SK-MEL-5 (cell line): ENCODE measurements at regions not wholly inside any gene's neighbourhood (a gene's known extent, or its start where the extent isn't known, plus 50 kb on each side); places are given as distances from the start of the nearest gene placed in this dataset.
"Not testable (repeated sequence)": the region's sequence is repeated elsewhere in the genome, so short reads cannot be mapped to it uniquely, and the experiment has no call there.

Experiments used
- DNase-seq: peaks from one replicate; pipeline ENCODE4 v3.0.0-alpha.2; 2016; ENCODE audit warnings: low read depth, low spot score
- in situ Hi-C: cut with HindIII; loops from 2 replicates; pipeline ENCODE4 v1.10.0; 2016; ENCODE audit warnings: low sequenced_read_pairs, high pct_unique_total_duplicates, low pct_unique_long_range_greater_than_20kb

DNA sequence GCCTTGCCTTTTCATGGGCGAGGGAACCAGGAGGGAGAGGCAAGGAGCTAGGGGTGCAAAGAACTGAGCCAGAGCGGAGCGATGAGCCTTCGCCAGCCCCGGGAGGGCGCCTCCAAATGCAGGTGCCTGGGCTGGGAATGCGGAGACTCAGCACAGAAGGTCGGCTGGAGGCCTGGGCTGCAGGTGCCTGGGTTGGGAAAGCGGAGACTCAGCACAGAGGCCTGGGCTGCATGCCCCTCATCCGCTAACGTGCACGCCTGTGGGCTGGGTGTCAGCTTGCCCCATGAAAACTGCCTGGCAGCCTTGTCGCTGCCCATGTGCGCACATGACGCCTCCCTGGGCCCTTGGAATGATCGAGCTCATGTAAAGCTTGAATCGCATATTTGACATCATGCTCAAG, 51.8 kb downstream of the POM121L12 start:
- in situ Hi-C loops: no loop called here
- DNase-seq: no peak

DNA sequence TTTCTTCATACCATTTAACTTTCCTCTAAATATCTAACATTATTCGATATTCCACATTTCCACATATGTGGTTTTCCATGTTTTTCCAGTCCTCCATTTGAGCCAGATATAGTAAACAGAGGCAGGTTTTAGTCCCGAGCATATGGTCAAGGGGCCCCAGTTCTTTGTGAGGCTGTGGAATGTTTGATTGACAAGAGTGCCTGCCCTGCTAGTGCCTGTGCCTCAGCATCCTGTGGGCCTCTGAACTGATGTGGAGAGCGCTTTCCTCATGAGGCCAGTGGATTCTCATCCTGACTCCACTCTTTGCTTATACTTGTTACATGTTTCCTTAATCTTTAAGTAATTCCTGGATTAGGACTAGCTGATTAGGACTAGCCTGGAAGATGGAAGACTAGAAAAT, 58.8 kb downstream of the POM121L12 start:
- in situ Hi-C loops: no loop called here
- DNase-seq: no peak

DNA sequence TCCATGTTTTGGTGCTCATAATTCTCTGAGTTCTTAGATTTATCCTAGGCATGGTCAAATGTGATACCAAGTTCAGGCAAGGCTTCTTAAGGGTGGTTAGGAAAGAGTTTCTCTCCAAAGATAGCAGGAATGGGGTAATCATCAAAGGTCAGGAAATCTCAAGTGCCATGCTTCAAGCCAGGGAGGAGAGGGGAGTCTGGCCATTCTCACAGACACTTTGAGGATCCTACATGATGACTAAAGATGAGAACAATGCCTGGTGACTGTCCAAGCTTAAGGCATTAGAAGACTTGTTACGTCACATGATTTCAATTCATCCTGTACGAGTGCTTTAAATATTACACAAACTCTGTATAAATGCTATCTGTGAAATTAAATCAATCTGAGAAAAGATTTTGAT, 59.4 kb downstream of the POM121L12 start:
- no peak for DNase-seq
- in situ Hi-C loops: no loop called here

DNA sequence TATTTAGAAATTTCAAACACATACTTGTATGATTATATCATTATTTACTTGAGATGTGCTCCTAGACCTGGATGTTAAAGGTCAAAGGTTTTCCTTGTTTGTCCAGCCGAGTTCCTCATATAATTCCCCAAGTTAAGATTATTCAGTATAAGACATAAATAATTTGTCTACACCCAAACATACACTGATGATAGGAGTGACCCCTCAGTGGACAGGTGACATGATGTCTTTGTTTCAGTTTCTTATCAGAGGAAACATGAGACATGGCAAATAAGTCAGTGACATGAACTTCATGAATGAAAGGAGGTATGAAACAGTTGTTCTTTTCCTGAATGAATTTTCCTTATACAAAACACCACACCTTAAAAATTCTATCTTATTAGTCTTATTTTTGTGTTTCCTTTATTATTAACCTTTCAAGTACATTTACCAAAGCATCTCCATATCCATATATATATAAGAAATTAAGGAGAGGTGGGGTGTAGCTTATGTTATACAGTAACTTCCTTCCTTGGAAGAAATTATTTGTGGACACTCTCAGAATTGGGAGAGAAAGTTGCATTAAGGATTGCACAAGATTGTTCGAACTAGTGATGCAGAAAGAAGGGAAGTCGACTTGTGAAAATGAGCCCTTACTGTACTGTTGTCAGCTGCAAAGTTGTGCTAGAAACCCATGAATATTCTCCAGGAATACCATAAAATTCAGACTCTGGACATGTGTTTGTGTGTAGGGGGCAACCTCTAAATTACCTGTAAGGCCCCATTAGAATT, 60.5 kb downstream of the POM121L12 start:
- no peak for DNase-seq
- in situ Hi-C loops: no loop called here

DNA sequence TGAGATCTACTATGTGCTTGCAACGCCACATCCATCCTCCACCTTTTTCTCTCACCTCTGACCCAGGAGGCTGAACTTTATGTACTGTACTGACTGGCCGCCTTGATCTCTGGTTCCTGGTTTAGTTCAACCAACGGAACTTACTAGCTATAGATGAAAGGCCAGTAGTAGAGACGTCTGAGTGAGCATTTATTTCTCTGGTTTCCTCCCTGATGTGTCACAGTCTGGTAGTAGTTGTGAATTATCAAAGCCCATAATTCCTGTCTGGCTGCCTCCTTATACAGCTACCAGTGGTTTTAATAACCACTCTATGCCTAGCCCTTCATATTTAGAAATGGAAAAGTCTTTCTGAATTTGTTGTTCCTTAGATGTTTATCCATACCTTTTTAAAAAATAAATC, 64.7 kb downstream of the POM121L12 start:
- no peak for DNase-seq
- in situ Hi-C loops: no loop called here

DNA sequence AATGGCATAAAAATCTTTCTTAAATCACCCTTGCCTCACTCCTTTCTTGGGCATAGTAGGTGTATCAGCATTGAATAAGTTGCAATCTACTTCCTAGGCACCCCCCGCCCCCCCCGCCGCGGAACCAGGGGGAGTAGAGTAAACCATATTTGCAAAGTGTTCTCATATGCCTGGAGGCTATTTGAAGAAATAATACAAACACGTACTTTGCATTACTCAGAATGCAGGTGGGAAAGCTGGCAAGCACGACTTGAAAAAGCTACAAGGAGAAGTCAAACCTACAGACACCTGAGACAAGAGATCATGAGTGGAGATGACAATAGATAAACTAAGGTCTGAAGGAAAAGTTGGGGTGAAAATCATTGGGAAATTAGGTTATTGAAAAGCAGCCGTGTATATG, 65.6 kb downstream of the POM121L12 start:
- no peak for DNase-seq
- in situ Hi-C loops: no loop called here

DNA sequence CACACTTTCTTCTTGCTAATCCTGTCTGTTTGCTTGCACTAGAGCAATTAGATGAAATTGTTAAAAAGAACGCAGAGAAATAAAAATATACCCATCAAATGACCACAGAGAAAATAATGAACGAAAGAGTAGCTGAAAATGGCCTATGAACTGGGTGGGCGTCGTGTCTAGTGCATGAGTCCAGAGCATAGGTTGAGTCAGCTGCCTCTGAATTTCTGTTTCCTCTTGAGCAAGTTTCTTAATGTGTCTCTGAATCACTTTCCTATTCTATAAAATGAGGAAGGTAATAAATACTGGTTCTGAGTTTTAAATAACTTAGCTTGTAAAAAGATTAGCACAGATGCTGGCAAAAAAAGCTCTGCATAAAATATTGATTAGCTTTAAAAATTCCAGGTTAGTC, 75.0 kb downstream of the POM121L12 start:
- in situ Hi-C loops: no loop called here
- DNase-seq: no peak

DNA sequence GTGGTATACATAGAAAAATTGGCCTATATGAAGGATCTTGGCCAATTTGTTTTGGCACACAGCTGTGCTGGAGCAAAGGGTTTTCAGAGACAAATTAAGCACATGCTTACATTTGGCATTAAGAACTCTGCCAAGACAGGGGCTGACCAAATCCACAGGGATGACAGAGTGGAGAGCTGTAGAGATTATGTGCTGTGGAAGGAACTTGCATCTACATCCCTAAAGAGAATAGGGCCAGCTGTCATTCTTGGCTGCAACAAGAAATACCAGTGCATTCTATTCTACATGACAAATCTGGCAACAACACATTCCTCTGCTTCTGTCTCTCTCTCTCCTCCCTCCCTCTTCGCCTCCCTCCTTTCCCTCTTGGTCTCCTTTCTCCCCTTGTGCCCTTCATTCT, 75.6 kb downstream of the POM121L12 start:
- no peak for DNase-seq
- in situ Hi-C loops: no loop called here

DNA sequence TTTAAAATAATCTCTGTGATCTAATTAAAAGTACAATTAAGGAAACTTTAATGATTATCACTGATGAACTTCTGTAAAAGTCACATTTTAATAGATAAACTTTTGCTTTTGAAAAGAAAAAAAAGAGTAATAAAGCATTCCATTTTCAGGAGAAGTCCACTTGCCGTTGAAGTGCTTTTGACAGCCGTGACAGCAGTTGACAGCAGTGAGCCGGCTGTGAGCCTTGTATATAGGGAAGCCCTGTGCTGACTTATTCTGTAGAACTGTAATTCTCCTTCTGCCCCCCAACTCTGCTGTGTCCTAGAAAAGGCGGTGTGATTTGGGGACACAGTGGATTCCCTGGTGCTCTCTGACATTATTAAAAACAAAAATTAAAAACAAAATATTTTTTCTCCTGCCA, 78.0 kb downstream of the POM121L12 start:
- no peak for DNase-seq
- in situ Hi-C loops: no loop called here

DNA sequence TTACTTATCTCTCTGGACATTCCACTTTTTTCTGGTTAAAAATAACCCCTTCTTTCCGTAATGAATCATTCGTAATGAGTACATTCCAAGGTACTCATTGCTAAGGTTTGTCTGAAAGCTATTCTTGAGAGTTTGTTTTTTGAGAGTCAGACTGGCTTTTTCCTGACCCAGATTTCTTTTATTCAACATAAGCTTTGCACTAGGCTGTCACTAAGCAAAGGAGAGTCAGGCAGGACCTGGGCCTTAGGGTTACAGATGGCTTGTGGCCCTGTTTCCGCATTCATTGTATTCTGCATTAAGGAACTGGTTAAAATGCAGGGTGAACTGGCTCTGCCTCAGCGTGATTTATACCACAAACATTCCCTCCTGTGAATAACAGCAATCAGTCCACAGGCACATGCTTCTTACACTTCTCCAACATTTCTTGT, 84.1 kb downstream of the POM121L12 start:
- in situ Hi-C loops: no loop called here
- no peak for DNase-seq

DNA sequence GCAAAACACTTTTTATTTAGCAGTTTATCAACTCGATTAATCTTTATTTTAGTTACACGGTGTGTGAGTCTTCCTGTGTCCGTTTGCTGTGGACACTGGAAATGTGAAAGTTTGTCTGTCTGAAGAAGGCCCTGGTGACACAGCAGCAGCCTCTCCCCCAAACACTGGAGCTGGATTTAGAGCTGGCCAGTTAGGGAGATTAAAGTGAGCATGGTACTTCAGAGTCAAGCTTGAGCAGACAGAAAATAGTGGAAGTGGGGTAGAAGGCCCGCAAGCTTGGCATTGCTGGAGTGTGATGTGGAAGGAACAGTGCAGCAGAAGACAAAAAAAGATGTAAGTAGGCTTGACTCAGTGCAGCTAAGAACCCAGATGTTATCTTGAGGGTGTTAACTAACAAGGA, 85.9 kb downstream of the POM121L12 start:
- DNase-seq: no peak
- in situ Hi-C loops: no loop called here

DNA sequence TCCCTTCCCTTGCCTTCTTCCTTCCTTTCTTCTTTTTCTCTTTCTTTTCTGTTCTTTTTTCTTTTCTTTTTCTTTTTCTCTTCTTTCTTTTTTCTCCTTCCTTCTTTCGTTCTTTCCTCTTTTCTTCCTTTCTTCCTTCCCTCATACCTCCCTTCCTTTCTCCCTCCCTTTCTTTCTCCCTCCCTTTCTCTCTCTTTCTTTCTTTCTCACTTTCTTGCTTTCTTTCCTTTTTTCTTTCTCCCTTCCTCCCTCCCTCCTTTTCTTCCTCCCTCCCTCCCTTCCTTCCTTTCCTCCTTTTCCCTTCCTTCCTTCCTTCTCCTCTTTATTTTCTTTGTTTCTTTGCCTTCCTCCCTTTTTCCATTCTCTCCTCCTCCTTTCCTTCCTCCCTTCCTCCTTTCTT, 96.3 kb downstream of the POM121L12 start:
- DNase-seq: no peak
- in situ Hi-C loops: no loop called here

DNA sequence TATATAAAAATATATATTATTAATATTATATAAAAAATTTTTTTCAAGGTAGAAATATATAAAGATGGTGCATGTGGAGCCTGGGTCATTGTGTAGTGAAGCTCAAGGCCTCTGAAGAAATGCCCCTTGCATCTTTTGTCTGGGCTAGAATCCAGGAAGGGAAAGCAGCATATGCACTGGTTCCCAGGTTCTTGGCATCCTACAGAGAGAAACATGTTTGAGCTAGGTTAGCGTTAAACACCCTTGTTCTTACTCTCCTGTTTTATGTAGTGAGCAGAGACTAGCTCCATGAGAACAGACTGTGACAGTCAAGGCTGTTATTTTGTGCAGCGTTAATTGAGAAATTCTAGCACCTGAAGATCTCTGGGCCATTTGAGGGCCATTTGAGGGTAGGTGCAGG, 116.1 kb downstream of the POM121L12 start:
- in situ Hi-C loops: no loop called here
- DNase-seq: no peak

DNA sequence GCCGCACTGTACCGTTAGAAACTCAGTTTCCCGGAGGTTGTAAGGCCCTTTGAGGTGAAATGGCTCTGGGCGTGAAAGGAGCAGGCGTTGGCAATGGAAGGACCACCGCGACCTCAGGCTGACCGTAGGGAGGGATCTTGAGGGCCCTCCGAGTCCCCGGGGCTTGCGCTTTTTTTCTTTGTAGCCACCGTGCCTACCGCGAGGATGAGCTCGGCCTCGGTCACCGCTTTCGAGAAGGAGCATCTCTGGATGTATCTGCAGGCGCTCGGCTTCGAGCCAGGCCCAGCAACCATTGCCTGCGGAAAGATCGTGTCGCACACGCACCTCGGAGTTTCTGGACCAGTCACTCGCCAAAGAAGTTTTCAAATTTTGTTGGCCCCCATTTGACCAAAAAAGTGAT, 151.8 kb downstream of the POM121L12 start:
- in situ Hi-C loops: not testable (repeated sequence)

DNA sequence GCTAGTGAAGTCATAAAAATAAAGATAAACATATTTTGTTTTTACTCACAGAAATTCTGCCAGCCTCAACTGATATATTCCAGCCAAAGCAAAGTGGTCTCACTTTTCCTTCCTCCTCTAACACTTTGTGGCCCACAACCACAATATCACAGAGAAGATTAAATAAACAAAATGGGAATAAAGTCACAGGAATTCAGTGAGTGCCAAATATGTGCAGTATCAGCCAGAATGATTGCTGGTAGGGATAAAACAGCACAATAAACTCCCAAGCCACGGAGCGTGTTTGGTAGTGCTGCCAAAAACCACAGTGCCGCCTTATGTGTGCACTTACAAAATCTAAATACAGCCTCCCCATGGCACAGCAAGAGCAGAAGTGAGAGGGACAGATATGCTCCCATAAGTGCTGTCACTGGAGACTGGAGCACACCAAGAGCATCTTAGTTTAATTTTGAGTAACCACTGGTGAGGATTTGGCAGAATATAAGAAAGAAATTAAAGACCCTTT, 155.8 kb downstream of the POM121L12 start:
- DNase-seq: no peak
- in situ Hi-C loops: no loop called here

More for the DNA sequence above, 151.8 kb downstream of the POM121L12 start:
- not testable (repeated sequence) for DNase-seq

DNA sequence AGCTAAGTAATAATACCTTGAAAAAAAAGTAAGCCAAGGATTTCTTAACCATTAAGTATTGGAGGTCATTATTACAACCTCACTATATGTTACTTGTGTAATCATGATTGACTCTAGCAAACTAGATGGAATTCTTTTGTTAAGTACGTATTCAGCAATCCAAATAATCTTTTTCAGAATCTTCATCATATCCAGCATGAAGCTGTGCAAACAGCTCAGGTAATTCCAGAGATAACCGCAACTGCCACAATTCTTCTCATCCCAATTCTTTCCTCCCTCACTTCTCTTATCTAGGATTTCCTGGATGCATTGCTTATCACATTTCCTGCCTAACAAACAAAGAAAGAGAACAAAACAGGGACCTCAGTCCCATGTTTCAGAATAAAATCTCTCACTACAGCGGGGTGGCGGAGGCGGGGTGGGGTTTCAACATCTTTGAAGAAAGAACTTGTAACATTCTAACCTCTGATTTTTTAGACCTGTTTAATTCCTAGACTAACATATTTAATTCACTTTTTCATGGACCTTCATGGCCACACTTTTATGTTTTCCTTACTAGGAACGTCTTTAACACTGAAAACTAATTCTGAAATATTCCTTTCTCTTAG, 156.5 kb downstream of the POM121L12 start:
- in situ Hi-C loops: no loop called here
- no peak for DNase-seq

DNA sequence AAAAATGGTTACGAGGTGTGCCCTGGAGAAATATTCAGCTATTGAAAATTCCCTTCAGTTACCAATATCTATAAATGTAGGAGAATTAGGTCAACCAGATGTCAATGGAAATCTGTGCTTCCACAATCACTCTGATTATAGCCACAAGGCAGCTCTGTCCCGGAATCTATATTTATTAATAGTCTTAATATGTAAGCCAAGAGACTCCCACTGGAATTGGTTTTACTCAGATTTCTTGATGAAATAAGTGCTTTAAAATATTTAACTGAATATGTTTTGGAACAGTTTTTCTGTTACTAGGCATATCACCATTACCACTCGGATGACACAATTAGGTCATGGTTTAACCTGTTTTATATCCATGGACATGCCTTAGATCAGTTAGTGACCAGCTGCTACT, 169.6 kb downstream of the POM121L12 start:
- DNase-seq: no peak
- in situ Hi-C loops: no loop called here

DNA sequence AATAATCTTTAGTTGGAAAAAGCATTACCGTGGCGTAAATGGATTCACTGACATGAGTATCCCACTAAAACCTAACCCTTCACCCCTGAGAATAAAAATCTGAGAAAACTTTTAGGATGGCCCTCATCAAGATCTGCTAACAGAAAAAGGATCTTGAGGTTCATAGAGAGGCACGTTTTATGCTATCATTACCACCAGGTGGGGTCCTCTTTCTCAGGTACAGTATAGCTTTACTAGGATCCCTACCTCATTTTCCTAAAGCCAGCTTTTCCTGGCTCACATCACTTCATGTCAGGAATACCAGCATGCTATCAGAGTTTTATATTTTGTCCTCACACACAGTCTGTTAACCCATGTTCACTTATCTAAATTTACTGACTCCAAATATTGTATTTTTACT, 173.7 kb downstream of the POM121L12 start:
- no peak for DNase-seq
- in situ Hi-C loops: no loop called here

DNA sequence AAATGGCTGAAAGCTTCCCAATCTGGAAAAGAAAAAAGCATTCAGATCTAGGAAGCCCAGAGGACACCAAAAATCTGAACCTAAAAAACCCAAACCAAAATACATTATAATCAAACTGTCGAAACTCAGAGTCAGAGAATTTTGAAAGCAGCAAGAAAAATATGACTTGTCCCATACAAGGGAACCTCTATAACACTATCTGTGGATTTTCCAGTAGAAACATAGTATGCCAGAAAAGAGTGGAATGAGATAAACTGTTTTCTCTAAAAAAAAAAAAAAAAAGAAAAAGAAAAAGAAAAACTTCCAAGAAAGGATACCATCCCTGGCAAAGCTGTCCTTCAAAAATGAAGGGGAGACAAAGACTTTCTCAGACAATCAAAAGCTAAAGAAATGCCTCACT, 179.0 kb downstream of the POM121L12 start:
- DNase-seq: no peak
- in situ Hi-C loops: no loop called here
